Activated CD8-positive, alpha-beta T cell treated with anti-CD3 and anti-CD28 coated beads, Interleukin-2, amount 10 ng/mL, durations not matched to agents 7 days and 5 days (primary cell): ENCODE measurements at regions not wholly inside any gene's neighbourhood (a gene's known extent, or its start where the extent isn't known, plus 50 kb on each side); places are given as distances from the start of the nearest gene placed in this dataset.

ENCODE experiments used
- ATAC-seq: fragments of 150-1000 bp; cut with Tn5 transposase; one replicate; pipeline ENCODE4 v1.10.0; 2021; ENCODE audit warnings: moderate library complexity
- CTCF ChIA-PET: fragments of 350-600 bp; sonication (Branson Sonifier 250); formaldehyde crosslinking; loops from one replicate; lab custom pipeline; 2021; ENCODE audit warnings: antibody characterized with exemption; lab: Charles Lee
- POLR2A ChIA-PET: fragments of 350-600 bp; sonication (Branson Sonifier 250); formaldehyde crosslinking; loops from one replicate; lab custom pipeline; 2021; ENCODE audit warnings: antibody characterized with exemption; lab: Charles Lee
- DNase-seq: peaks from one replicate; pipeline ENCODE4 v3.0.0-alpha.2; 2020
- H3K27ac Mint-ChIP-seq: one replicate; pipeline ENCODE4 v1.8.0; 2021; ENCODE audit warnings: mild to moderate bottlenecking, mixed read lengths
- H3K27me3 Mint-ChIP-seq: one replicate; pipeline ENCODE4 v1.8.0; 2021; ENCODE audit warnings: low read depth, mixed read lengths
- H3K36me3 Mint-ChIP-seq: one replicate; pipeline ENCODE4 v1.8.0; 2021; ENCODE audit warnings: low read depth, mixed read lengths
- H3K4me1 Mint-ChIP-seq: one replicate; pipeline ENCODE4 v1.8.0; 2021; ENCODE audit warnings: low read depth, mixed read lengths
- H3K4me3 Mint-ChIP-seq: one replicate; pipeline ENCODE4 v1.8.0; 2021; ENCODE audit warnings: mild to moderate bottlenecking, mixed read lengths
- H3K9me3 Mint-ChIP-seq: one replicate; pipeline ENCODE4 v1.8.0; 2022; ENCODE audit warnings: mixed read lengths; ENCODE audit not compliant: insufficient read depth

GRCh38 chr1:42096554-42096953 is 56.7 kb upstream of the GUCA2B start:
- Mint-ChIP-seq H3K4me1 (no peaks in the 10 kb centered on the region), H3K4me3 (no peak overlapping the region), H3K9me3 (peaks cover 11% of the 10 kb centered on the region), H3K27ac (no peak overlapping the region), H3K36me3 (no peaks in the 10 kb centered on the region), H3K27me3 (peaks cover 27% of the 10 kb centered on the region)
- ChIA-PET POLR2A (interaction anchor here (0.6 kb wide), 1 partner anchor 526 kb away, joined by 3 read pairs; no protein-coding TSS in a partner anchor), CTCF (interaction anchor here (1.0 kb wide), 1 partner anchor 176 kb away, joined by 3 read pairs; no protein-coding TSS in a partner anchor)
- ATAC-seq (no peak), DNase-seq (no peak)

DNA sequence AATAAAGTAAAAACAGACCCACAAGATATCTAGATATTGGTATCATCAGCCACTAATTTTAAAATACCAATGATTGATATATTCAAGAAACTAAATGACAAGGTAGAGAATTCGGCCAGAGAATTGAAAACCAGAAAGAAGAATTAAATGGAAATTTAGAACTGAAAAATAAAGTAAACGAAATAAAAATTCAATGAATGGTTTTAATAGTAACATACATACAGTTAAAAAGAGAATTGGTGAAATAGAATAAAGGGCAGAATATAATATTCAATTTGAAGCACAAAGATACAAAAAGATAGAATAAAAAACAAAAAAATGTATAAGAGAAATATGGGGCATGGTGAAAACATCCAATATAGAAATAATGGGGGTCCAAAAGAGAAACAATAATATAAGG is 64.0 kb upstream of the GUCA2B start:
- H3K27ac Mint-ChIP-seq = no peak overlapping the region
- ChIA-PET POLR2A (no interaction called here), CTCF (no interaction called here)
- peaks cover 13% of the 10 kb centered on the region for H3K27me3 Mint-ChIP-seq
- peaks cover 15% of the 10 kb centered on the region for H3K9me3 Mint-ChIP-seq
- H3K4me3 Mint-ChIP-seq = no peak overlapping the region
- H3K36me3 Mint-ChIP-seq = no peaks in the 10 kb centered on the region
- H3K4me1 Mint-ChIP-seq = no peaks in the 10 kb centered on the region
- DNase-seq (no peak), ATAC-seq (no peak)

DNA sequence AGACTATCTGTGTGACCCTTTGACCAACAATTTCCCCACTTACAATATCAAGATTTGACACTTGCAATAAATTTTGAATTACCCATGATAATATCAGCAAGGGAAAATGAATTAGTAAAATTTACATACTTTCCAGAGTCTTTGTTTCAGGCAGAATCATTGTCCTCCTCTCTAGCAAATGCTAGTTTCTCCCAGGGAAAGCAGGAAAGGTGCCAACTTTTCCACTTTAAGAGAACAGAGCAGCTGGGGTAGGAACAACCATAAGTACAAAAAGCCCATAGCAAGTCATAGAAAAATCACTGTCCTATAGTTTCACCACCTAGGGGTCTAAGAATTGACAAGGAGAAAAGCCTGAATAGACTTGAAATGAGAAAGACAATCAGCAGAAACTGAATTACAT is 67.1 kb upstream of the GUCA2B start:
- DNase-seq (no peak), ATAC-seq (no peak)
- H3K27me3 Mint-ChIP-seq = peaks cover 18% of the 10 kb centered on the region
- ChIA-PET POLR2A (no interaction called here), CTCF (interaction anchor here (0.7 to 1.7 kb wide), 2 partner anchors 17 to 88 kb away, joined by 3 to 5 read pairs; no protein-coding TSS in a partner anchor)
- no peaks in the 10 kb centered on the region for H3K4me1 Mint-ChIP-seq
- no peak overlapping the region for H3K27ac Mint-ChIP-seq
- no peak overlapping the region for H3K4me3 Mint-ChIP-seq
- H3K9me3 Mint-ChIP-seq = peaks cover 15% of the 10 kb centered on the region
- H3K36me3 Mint-ChIP-seq = no peaks in the 10 kb centered on the region

- peaks cover 18% of the 10 kb centered on the region for H3K27me3 Mint-ChIP-seq
- POLR2A ChIA-PET = no interaction called here
These were observed 67.6 kb upstream of the GUCA2B start for GRCh38 chr1:42085596-42085995.

DNA sequence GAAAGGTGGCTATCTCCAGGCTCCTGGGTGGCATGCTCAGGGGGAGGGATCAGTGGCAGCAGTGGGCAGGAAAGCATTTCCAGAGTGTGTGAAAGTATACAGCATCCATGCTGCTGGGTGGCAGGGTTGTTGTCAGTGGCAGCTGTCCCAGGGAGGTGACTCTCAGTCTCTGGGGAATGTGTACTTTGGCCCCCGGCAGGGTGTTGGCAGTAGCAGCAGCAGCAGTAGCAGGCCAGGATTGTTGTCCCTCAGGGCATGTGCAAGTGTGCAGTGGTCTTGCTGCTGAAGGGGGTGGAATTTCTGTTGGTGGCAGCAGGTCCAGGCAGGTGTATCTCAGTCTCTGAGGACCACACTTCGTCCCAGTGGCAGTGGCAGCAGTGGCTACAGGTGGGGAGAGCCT is 71.7 kb upstream of the GUCA2B start:
- Mint-ChIP-seq H3K4me1 (no peaks in the 10 kb centered on the region), H3K27ac (no peak overlapping the region), H3K36me3 (no peaks in the 10 kb centered on the region), H3K27me3 (peaks cover 19% of the 10 kb centered on the region), H3K4me3 (no peak overlapping the region), H3K9me3 (no peaks in the 10 kb centered on the region)
- ChIA-PET CTCF (no interaction called here), POLR2A (no interaction called here)
- ATAC-seq (no peak), DNase-seq (no peak)

More at GRCh38 chr1:42085596-42085995, 67.6 kb upstream of the GUCA2B start:
- CTCF ChIA-PET = interaction anchor here (1.7 kb wide), 1 partner anchor 88 kb away, joined by 5 read pairs; no protein-coding TSS in a partner anchor
- Mint-ChIP-seq H3K4me1 (no peaks in the 10 kb centered on the region), H3K36me3 (no peaks in the 10 kb centered on the region), H3K9me3 (peaks cover 15% of the 10 kb centered on the region), H3K4me3 (no peak overlapping the region), H3K27ac (no peak overlapping the region)
- DNase-seq (no peak), ATAC-seq (no peak)

GRCh38 chr1:42075179-42075578 is 78.0 kb upstream of the GUCA2B start:
- no peak for DNase-seq
- ChIA-PET POLR2A (no interaction called here), CTCF (no interaction called here)
- Mint-ChIP-seq H3K4me3 (no peak overlapping the region), H3K27ac (no peak overlapping the region), H3K9me3 (no peaks in the 10 kb centered on the region), H3K27me3 (peaks cover 49% of the 10 kb centered on the region), H3K36me3 (no peaks in the 10 kb centered on the region), H3K4me1 (no peaks in the 10 kb centered on the region)
- no peak for ATAC-seq

- H3K27me3 Mint-ChIP-seq = peaks cover 60% of the 10 kb centered on the region
These were observed 82.2 kb upstream of the GUCA2B start for GRCh38 chr1:42070996-42071395.

GRCh38 chr1:42057800-42058199 is 95.4 kb upstream of the GUCA2B start:
- peaks cover 2% of the 10 kb centered on the region for H3K36me3 Mint-ChIP-seq
- no peak overlapping the region for H3K4me3 Mint-ChIP-seq
- POLR2A ChIA-PET = no interaction called here
- no peaks in the 10 kb centered on the region for H3K4me1 Mint-ChIP-seq
- H3K27me3 Mint-ChIP-seq = peaks cover 26% of the 10 kb centered on the region
- DNase-seq = no peak
- no peak overlapping the region for H3K27ac Mint-ChIP-seq
- CTCF ChIA-PET = no interaction called here
- ATAC-seq = no peak
- peaks cover 11% of the 10 kb centered on the region for H3K9me3 Mint-ChIP-seq

More at GRCh38 chr1:42070996-42071395, 82.2 kb upstream of the GUCA2B start:
- ATAC-seq (no peak), DNase-seq (no peak)
- CTCF ChIA-PET = no interaction called here
- Mint-ChIP-seq H3K4me1 (no peaks in the 10 kb centered on the region), H3K9me3 (no peaks in the 10 kb centered on the region), H3K36me3 (no peaks in the 10 kb centered on the region), H3K4me3 (no peak overlapping the region), H3K27ac (no peak overlapping the region)
- POLR2A ChIA-PET = no interaction called here

DNA sequence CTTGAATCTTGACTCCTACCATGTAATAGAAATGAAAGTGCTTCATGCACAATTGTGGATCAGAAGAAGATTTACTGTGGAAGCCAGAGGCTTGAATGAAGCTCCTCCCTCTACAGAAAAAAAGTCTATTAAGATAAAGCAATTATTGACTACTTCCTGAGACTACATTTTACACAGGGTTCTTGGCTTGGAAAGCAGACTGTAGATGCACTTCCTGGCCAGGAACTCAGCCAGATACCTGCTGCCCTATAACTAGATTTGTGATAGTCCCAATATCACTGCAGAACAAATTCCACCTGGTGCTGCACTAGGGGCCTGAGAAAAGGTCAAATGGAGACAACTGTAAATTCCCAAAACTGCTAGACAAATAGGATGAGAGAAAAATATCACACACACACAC is 96.8 kb upstream of the GUCA2B start:
- ChIA-PET CTCF (no interaction called here), POLR2A (no interaction called here)
- peaks cover 24% of the 10 kb centered on the region for H3K27me3 Mint-ChIP-seq
- no peak overlapping the region for H3K27ac Mint-ChIP-seq
- H3K4me3 Mint-ChIP-seq = no peak overlapping the region
- no peaks in the 10 kb centered on the region for H3K4me1 Mint-ChIP-seq
- DNase-seq = no peak
- H3K9me3 Mint-ChIP-seq = peaks cover 11% of the 10 kb centered on the region
- no peak for ATAC-seq
- peaks cover 2% of the 10 kb centered on the region for H3K36me3 Mint-ChIP-seq

GRCh38 chr1:42055061-42055460 is 98.1 kb upstream of the GUCA2B start:
- CTCF ChIA-PET = no interaction called here
- Mint-ChIP-seq H3K4me3 (no peak overlapping the region), H3K27ac (no peak overlapping the region), H3K36me3 (peaks cover 2% of the 10 kb centered on the region), H3K9me3 (peaks cover 11% of the 10 kb centered on the region), H3K4me1 (no peaks in the 10 kb centered on the region), H3K27me3 (peaks cover 29% of the 10 kb centered on the region)
- DNase-seq (no peak), ATAC-seq (no peak)
- POLR2A ChIA-PET = no interaction called here

- H3K4me3 Mint-ChIP-seq = no peak overlapping the region
- peaks cover 2% of the 10 kb centered on the region for H3K36me3 Mint-ChIP-seq
- no peak for DNase-seq
- H3K27ac Mint-ChIP-seq = no peak overlapping the region
- no peaks in the 10 kb centered on the region for H3K9me3 Mint-ChIP-seq
- peaks cover 36% of the 10 kb centered on the region for H3K27me3 Mint-ChIP-seq
- POLR2A ChIA-PET = no interaction called here
- CTCF ChIA-PET = no interaction called here
- no peak for ATAC-seq
- H3K4me1 Mint-ChIP-seq = no peaks in the 10 kb centered on the region
These were observed 101.0 kb upstream of the GUCA2B start for GRCh38 chr1:42052072-42052699.

DNA sequence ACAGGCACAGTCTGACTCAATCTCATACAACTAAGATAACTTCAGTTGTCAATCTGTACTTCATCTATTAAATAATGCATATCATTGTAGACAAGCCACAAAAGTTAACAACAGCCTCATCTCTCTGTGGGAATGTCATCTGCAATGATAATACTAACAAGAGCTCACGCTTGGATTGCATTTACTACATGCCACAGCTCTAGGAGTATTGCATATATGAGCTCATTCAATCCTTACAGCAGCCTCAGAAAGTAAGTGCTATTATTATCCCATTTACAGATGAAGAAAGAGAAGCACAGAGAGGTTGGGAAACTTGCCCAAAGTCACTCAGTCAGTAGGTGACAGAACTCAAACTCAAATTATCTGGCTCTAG is 105.7 kb upstream of the GUCA2B start:
- ATAC-seq (no peak), DNase-seq (no peak)
- Mint-ChIP-seq H3K9me3 (no peaks in the 10 kb centered on the region), H3K27ac (no peak overlapping the region), H3K27me3 (peaks cover 29% of the 10 kb centered on the region), H3K4me3 (no peak overlapping the region), H3K36me3 (no peaks in the 10 kb centered on the region), H3K4me1 (no peaks in the 10 kb centered on the region)
- ChIA-PET CTCF (no interaction called here), POLR2A (interaction anchor here (0.7 kb wide), 1 partner anchor 89 kb away, joined by 5 read pairs; no protein-coding TSS in a partner anchor)
